ENCODE measurements at regions not wholly inside any gene's neighbourhood (a gene's known extent, or its start where the extent isn't known, plus 50 kb on each side); places are given as distances from the start of the nearest gene placed in this dataset.

GRCh38 chr22:49600468-49600867, 227.2 kb downstream of the BRD1 start:
- H3F3A ChIP-seq (ENCODE audit: insufficient read depth): no peaks in the 10 kb centered on the region
- 0 out of 2 replicates have a peak, but pooled peaks cover 5% of the 10 kb centered on the region for H3K9me3 ChIP-seq (ENCODE audit: insufficient read depth, low read length)
- H3K9ac ChIP-seq (ENCODE audit: low read length): no peak overlapping the region
- H3K9me2 ChIP-seq (replicated peaks; ENCODE audit: insufficient read depth, low read length): no peaks in the 10 kb centered on the region
- H3K4me3 ChIP-seq (ENCODE audit: insufficient read depth, low read length, poor library complexity, severe bottlenecking): no peak overlapping the region
- H3K27me3 ChIP-seq (ENCODE audit: low read length): no peaks in the 10 kb centered on the region
- H3K79me2 ChIP-seq (ENCODE audit: insufficient read depth, low read length): 0 out of 2 replicates have a peak, but pooled peaks cover 8% of the 10 kb centered on the region
- H3K36me3 ChIP-seq (ENCODE audit: low read length): no peaks in the 10 kb centered on the region
- no peaks in the 10 kb centered on the region for H4K20me1 ChIP-seq (ENCODE audit: low read depth, low read length)
- no peak overlapping the region for H3K27ac ChIP-seq (ENCODE audit: low read depth, low read length)
- H2AFZ ChIP-seq (ENCODE audit: low read depth, low read length, severe bottlenecking): no peak overlapping the region
- no peak for TF ChIP-seq EZH2phosphoT487 (conservative IDR thresholded peaks at IDR 0.05; ENCODE audit: low read length)
- no peak overlapping the region for H3K4me2 ChIP-seq (ENCODE audit: low read depth, low read length, poor library complexity, severe bottlenecking)

GRCh38 chr22:49599691-49600455, 227.8 kb downstream of the BRD1 start:
- Histone ChIP-seq H4K20me1 (ENCODE audit: low read depth, low read length) (no peaks in the 10 kb centered on the region), H3K79me2 (ENCODE audit: insufficient read depth, low read length) (0 out of 2 replicates have a peak, but pooled peaks cover 8% of the 10 kb centered on the region), H3F3A (ENCODE audit: insufficient read depth) (no peaks in the 10 kb centered on the region), H2AFZ (ENCODE audit: low read depth, low read length, severe bottlenecking) (no peak overlapping the region), H3K9me3 (ENCODE audit: insufficient read depth, low read length) (0 out of 2 replicates have a peak, but pooled peaks cover 5% of the 10 kb centered on the region), H3K9me2 (replicated peaks; ENCODE audit: insufficient read depth, low read length) (no peaks in the 10 kb centered on the region), H3K27ac (ENCODE audit: low read depth, low read length) (no peak overlapping the region), H3K27me3 (ENCODE audit: low read length) (no peaks in the 10 kb centered on the region), H3K4me2 (ENCODE audit: low read depth, low read length, poor library complexity, severe bottlenecking) (no peak overlapping the region), H3K9ac (ENCODE audit: low read length) (no peak overlapping the region), H3K4me3 (ENCODE audit: insufficient read depth, low read length, poor library complexity, severe bottlenecking) (no peak overlapping the region), H3K36me3 (ENCODE audit: low read length) (no peaks in the 10 kb centered on the region)
- no peak for TF ChIP-seq CTCF (IDR thresholded peaks at IDR 0.05; ENCODE audit: insufficient read depth, low read length, poor library complexity, severe bottlenecking)
- TF ChIP-seq EZH2phosphoT487 (conservative IDR thresholded peaks at IDR 0.05; ENCODE audit: low read length): no peak

- Histone ChIP-seq H3K9ac (ENCODE audit: low read length) (no peak overlapping the region), H3K4me3 (ENCODE audit: insufficient read depth, low read length, poor library complexity, severe bottlenecking) (no peak overlapping the region), H3K4me2 (ENCODE audit: low read depth, low read length, poor library complexity, severe bottlenecking) (no peak overlapping the region), H2AFZ (ENCODE audit: low read depth, low read length, severe bottlenecking) (no peak overlapping the region), H3K27ac (ENCODE audit: low read depth, low read length) (no peak overlapping the region), H4K20me1 (ENCODE audit: low read depth, low read length) (no peaks in the 10 kb centered on the region), H3K9me2 (replicated peaks; ENCODE audit: insufficient read depth, low read length) (no peaks in the 10 kb centered on the region), H3K36me3 (ENCODE audit: low read length) (no peaks in the 10 kb centered on the region), H3K9me3 (ENCODE audit: insufficient read depth, low read length) (no peaks in the 10 kb centered on the region), H3K79me2 (ENCODE audit: insufficient read depth, low read length) (0 out of 2 replicates have a peak, but pooled peaks cover 8% of the 10 kb centered on the region), H3K27me3 (ENCODE audit: low read length) (no peaks in the 10 kb centered on the region), H3F3A (ENCODE audit: insufficient read depth) (no peaks in the 10 kb centered on the region)
- TF ChIP-seq EZH2phosphoT487 (conservative IDR thresholded peaks at IDR 0.05; ENCODE audit: low read length) (no peak), CTCF (IDR thresholded peaks at IDR 0.05; ENCODE audit: insufficient read depth, low read length, poor library complexity, severe bottlenecking) (no peak)
These were observed 228.6 kb downstream of the BRD1 start for GRCh38 chr22:49599039-49599438.

GRCh38 chr22:49598338-49598737, 229.3 kb downstream of the BRD1 start:
- Histone ChIP-seq H3K27me3 (ENCODE audit: low read length) (no peaks in the 10 kb centered on the region), H2AFZ (ENCODE audit: low read depth, low read length, severe bottlenecking) (no peak overlapping the region), H3K79me2 (ENCODE audit: insufficient read depth, low read length) (0 out of 2 replicates have a peak, but pooled peaks cover 8% of the 10 kb centered on the region), H3K4me3 (ENCODE audit: insufficient read depth, low read length, poor library complexity, severe bottlenecking) (no peak overlapping the region), H3K9me3 (ENCODE audit: insufficient read depth, low read length) (no peaks in the 10 kb centered on the region), H3F3A (ENCODE audit: insufficient read depth) (no peaks in the 10 kb centered on the region), H4K20me1 (ENCODE audit: low read depth, low read length) (no peaks in the 10 kb centered on the region), H3K9ac (ENCODE audit: low read length) (no peak overlapping the region), H3K9me2 (replicated peaks; ENCODE audit: insufficient read depth, low read length) (no peaks in the 10 kb centered on the region), H3K36me3 (ENCODE audit: low read length) (no peaks in the 10 kb centered on the region), H3K27ac (ENCODE audit: low read depth, low read length) (no peak overlapping the region), H3K4me2 (ENCODE audit: low read depth, low read length, poor library complexity, severe bottlenecking) (no peak overlapping the region)
- TF ChIP-seq CTCF (IDR thresholded peaks at IDR 0.05; ENCODE audit: insufficient read depth, low read length, poor library complexity, severe bottlenecking): no peak
- no peak for TF ChIP-seq EZH2phosphoT487 (conservative IDR thresholded peaks at IDR 0.05; ENCODE audit: low read length)
